T-helper 1 cell treated with Interleukin-12 subunit alpha and Interleukin-12 subunit beta and Interleukin-4 antibody, amounts not matched to agents 30 ng/mL and 1 ng/mL, for 36 hours (primary cell): ENCODE measurements at regions not wholly inside any gene's neighbourhood (a gene's known extent, or its start where the extent isn't known, plus 50 kb on each side); places are given as distances from the start of the nearest gene placed in this dataset.
"Not testable (repeated sequence)": the region's sequence is repeated elsewhere in the genome, so short reads cannot be mapped to it uniquely, and the experiment has no call there.

ENCODE experiments used
- intact Hi-C: fragments of 100-400 bp; cut with micrococcal nuclease; formaldehyde crosslinking; loops from one replicate; pipeline ENCODE4 v1.15.1; 2024

DNA sequence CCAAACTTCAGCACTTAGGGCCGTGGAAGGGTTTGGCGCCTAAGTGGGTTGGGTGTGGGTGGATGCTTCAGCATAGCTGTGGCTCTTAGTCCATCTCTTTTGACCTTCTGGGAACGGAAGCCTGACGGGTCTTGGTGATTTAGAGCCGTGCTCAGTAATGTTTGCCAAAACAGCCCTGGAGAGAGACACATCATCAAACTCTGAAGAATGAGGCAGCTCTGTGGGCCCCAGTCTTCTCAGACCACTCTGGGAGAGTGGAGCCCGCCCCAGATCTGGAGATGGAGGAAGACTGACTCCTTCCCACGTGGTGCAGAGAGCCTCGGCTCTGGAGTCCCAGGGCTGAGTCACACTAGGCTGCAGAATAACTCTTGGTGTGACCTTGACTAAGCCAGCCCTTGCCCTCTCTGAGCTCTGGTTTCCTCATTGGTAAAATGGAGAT, 168.9 kb downstream of the C11orf91 start:
- intact Hi-C loops: no loop called here

DNA sequence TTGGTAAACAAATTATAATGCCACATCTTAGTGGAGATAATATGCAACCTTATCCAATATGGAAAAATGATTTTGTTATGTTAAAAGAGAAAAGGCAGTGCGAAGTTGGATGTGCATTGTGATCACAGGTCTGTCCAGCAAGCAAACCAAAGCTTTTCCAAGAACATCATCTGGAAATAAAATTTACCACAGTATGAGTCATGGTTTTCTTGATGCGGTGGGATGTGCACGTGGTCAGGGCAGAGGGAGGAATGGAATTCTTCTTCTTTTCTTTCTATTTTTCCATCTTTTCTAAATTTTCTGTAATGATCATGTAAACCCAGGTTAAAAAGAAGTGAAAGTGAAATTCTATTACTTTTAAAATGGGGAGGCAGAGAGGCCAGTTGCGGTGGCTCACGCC, 169.8 kb downstream of the C11orf91 start:
- intact Hi-C loops: no loop called here

DNA sequence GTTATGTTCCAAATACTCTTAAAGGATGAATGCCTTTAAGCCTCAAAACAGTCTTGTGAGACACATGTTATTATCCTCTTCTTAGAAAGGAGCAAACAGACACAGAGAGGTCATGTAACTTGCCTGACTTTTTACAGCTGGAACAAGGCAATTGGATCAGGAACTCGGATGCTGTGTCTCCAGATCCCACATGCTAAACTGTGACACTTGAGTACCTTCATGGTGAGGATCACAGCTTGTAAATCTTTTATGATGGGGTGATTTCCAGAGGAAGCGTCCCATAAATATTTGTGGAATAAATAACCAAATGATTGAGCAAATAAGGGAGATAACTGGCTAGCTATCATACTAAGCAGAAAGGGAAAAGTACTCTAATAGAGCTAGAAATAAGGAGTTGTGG, 171.2 kb downstream of the C11orf91 start:
- intact Hi-C loops: no loop called here

DNA sequence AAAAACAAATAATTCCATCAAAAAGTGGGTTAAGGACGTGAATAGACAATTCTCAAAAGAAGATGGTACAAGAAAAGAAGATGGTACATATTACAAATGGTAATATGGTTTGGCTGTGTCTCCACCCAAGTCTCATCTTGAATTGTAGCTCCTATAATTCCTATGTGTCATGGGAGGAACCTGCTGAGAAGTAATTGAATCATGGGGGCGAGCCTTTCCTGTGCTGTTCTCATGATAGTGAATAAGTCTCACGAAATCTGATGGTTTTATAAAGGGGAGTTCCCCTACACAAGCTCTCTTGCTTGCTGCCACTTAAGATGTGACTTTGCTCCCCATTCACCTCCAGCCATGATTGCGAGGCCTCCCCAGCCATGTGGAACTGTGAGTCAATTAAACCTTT, 172.9 kb downstream of the C11orf91 start:
- intact Hi-C loops: not testable (repeated sequence)

DNA sequence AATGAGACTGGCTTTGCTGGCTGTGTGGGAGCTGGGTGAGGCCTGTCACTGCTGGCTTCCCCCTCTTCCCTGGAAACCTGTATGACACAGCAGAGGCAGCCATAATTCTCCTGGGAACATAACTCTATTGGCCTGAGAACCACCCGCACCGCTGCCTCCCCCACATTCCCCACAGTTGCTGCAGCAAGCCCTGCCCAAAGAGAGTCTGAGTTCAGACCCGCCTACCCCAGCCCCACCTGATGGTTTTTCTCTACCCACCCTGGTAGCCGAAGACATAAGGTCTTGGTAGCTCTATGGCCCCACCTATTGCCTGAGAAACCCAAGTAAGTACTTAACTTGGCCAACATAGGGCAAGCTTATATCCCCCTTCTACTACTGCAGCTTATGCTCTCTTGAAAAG, 174.8 kb downstream of the C11orf91 start:
- intact Hi-C loops: no loop called here

DNA sequence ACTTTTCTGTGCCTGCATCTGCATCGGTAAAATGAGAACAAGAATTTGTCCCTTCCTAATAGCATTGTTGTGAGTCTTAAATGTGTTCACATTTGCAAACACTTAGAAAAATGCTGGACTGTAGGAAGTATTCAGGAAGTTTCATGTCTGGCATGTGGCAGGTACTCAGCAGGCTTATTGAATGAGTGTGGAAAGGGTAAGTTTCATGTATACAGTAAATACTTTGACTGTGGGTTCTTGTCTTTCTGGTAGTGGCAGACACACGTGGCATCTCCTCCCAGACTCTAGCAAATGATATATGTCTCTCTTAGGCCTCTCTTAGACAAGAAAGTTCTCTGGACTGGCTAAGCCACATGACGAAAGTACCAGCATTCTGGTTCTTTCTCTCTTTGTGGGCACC, 179.2 kb downstream of the C11orf91 start:
- intact Hi-C loops: no loop called here

DNA sequence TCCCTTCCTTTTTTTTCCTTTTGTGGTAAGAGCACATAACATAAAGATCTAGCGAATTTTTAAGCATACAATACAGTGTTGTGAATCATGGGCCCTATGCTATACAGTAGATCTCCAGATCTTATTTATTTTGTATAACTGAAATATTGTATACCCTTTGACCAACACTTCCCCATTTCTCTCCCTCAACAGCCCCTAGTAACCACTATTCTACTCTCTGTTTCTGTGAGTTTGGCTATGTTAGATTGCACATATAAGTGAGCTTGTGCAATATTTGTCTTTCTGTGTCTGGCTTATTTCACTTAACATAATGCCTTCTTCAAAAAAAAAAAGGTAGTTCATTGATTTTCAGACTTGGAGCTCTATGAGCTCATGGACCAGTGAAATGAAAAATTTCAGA, 180.5 kb downstream of the C11orf91 start:
- intact Hi-C loops: no loop called here

DNA sequence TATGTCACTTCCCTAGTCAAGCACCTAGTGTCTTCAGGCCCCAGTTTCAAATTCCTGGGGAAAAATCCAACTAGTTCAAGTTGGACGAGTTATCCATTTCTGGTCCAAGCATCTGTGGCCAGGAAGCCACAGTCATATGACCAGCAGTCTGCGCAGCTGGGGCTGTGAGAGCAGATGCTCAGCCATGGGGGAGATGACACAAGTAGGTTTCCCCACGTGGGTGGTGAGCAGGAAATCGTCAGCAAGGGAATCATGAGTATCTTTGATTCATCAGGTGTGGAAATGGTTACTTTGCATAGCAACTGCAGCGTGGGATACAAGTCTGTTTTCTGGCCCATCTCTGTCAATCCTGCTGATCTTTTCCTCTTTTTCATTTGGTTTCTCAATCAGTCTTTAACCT, 185.3 kb downstream of the C11orf91 start:
- intact Hi-C loops: no loop called here

DNA sequence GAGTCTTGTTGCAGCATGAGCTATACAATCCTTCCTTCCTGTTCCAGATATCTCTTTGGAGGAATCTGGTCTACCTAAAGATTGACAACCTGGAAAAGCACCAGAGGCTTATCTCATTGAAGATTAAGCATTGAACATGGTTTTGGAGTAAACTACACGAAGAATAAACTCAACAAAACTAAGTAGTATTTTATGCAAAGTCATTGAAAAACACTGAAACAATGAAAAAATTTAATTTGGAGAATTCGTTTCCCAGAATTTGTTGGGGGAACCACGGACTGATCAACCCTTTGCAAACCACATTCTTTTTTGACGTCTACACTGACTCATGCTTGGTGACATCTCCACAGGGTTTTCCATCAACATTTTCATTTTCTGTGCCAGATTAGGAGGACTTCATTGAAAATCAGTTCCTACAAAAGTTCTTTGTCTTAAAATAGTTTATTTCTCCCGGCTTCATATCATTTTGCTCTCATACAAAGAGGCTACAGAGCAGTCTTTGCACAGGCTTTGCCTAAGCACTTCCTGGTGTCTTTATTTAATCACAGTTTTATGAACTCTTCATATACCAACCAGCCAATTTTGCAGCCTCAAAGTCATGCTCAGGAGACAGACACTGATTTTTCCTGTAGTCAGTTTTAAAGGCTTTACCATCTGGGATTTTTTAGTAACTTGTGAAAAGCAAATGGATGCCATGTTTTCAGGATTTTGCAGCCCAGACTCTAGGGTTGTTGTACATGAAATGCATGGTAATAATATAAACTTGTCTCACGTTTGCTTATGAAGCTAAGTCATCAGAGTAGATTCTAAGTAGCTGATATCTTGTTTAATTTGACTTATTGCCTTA, 186.3 kb downstream of the C11orf91 start:
- intact Hi-C loops: no loop called here

DNA sequence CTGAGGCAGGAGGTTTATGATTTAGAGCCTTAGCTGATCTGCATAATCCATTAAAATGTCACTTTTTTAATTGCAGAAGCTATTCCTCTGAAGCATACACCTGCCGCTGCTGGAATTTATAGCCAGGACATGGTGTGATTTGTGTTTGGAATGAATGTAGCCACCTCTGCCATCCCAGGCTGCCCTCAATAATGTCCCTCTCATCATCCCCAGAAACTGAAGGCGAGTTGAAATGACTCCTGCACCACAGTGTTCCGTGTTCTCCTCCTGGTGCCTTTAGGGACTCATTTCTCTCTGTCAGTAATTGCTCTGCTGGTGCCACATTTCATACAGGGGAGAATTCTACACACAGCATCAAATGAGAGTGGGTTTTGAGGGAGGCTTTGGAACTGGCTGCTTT, 191.0 kb downstream of the C11orf91 start:
- intact Hi-C loops: no loop called here

DNA sequence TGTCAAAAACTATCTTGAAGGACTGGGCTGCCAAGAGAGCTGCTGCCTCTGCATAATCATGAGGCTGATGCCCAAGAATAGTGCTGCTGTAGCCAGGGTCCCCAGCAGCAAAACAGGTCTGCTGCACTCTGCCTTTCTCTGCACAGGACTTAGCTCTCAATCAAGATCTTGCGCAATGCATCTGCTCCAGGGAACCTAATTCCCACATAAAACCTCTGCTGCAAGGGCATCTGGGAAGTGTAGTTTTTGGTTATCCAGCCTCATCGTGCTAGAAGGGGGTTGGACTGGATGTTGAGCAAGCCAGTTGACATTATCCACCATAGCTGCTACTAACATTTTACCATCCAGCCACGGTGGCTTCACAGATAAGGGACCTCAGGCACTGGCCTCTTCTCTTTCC, 192.7 kb downstream of the C11orf91 start:
- intact Hi-C loops: no loop called here

DNA sequence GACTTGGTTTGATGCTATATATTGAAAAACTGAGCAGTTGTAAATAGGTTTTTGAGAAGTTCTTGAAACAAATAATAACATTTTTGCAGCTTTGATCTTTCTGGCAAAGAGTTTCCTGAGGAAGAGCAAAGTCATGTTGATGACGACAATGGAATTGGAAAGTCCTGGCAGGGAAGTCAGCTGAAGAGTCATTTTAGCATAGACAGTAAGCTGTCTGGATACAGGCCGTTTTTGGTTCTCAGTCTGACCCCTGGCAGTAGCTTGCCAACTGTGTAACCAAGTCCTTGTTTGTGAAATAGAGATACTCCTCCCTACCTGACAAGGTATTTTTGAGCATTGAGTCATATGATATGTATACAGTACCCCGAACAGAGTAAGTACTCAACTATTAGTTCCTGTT, 193.3 kb downstream of the C11orf91 start:
- intact Hi-C loops: no loop called here

DNA sequence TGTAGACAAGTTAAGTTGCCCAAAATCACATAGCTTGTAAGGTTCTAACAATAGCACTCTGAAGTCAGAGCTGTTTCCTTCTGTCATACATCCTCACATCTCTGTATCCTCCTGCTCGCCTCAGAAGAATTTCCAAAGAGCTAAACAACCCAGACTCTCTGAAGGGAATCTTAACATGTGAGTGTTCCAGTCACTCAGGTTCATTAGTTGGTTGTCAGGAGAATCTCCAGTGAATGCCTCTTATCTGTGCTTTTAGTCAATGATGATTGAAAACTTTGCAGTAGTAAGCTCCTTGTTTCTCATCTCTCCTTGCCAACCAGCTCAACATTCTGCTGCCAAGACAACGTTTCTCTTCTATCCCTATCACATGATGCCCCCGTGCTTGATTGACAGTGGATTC, 195.5 kb downstream of the C11orf91 start:
- intact Hi-C loops: no loop called here

DNA sequence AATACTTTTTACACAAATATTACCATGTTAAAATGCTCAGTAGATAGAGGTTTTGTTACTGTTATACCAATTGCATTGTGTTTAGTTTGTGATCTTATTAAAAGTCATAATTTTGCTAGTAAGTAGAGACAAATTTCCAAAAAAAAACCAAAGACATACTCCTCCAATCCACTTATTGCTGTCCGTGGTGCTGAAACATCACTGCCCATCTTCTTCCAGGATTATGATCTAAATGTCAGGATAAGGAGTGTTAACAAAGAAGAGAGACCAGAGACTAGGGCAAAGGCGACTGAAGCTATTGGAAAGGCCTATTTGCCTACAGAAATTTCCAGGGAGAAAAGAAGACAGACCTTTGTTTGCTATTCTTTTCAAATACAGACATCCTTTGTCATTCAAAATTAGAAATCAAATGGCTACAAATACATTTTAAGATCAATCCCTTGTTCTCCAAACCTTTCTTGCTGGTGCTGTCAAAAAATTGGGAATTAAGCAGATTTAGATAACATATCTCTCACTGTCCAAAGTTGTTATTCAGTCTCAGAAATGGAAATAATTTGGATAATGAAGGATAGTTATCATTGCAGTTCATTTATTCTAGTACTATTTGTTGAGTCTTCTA, 199.7 kb downstream of the C11orf91 start:
- intact Hi-C loops: no loop called here

DNA sequence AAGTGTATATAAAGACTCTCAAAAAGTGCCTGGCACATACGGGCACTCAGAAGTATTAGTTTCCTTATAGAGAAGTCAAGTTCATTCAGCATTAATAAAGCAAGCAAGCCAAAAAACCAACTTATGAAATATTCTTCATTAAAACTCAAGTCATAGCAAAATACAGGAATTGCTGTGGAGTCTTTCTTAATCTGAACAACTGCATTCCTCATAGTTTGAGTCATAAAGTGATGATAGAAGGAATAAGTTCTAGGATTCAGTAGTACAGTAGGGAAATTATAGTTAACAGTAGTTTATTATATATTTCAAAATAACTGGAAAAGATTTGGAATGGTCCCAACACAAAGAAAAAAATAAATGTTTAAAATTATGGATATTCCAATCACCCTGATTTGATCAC, 200.3 kb downstream of the C11orf91 start:
- intact Hi-C loops: no loop called here

DNA sequence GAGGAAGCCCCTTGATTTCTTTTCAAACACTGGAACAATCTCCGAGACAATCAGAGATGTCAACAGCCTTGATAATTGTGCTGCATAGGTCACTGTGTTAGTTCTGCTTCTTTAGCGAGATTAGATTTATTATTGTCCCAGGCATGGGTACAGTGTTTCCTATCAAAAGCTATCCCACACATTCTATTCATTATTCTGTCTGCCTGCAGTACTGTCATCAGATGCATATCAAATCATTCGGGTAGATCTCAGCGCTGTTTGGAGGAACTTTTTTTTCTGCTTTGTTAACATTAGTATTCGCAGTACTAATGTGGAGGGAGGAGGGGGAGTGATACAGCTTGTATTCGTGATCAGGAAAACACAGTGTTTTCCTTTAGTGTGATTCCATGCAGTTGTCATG, 208.0 kb downstream of the C11orf91 start:
- intact Hi-C loops: no loop called here

DNA sequence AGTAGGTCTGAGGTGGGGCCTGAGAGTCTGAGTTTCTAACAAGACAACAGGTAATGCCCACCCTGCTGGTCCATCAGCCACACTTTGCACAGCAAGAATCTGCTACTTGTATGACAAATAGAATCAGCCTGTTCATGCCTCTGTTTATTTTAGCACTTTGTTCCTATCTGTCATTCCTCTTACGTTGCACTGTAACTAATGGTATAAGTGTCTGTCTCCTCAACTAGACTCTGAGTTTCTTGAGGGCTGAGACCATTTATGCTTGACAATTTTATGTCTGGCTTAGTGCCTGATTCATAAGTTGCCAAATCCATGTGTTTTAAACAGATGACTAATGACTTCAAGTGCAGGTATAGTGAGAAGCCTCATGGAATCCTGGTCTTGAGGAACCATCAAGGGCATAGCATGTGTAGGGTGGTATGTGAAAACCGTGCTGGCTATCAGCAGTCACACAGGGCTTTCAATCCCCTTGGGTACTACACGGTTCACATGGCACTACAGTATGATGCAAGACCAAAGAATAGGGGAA, 209.7 kb downstream of the C11orf91 start:
- intact Hi-C loops: no loop called here

DNA sequence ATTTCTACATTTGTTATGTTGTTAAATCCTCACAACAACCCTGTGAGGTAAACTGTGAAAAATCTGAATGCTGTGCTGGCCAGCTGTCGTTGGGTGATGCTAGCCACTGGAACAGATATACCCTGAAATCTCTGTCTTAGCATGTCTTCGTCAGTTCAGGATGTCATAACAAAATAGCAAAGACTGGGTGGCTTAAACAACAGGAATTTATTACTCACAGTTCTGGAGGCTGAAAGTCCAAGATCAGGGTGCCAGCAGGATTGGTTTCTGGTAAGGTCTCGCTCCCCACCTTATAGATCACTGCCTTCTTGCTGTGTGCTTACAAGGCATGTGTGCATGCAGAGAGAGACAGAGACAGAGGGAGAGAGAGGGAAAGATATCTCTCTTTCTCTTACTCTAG, 211.7 kb downstream of the C11orf91 start:
- intact Hi-C loops: no loop called here

DNA sequence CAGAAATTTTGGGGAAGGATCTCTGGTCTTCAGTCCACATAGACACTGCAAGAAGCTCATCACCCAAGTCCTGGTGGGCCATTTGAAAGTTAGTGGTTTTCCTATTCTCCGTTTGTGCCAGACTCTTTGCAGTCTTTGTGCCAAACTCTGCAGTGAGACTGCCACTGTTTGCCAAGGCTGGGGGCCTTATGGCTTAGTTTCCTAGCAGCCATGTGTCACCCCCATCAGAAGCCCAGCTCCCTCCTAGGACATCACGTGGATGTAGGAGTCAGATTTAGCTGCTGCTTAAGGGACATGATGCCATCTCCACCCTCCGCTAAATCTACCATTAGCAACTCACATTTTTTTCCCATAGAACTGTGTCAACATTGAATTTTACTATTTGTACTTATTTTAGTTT, 220.0 kb downstream of the C11orf91 start:
- intact Hi-C loops: no loop called here

DNA sequence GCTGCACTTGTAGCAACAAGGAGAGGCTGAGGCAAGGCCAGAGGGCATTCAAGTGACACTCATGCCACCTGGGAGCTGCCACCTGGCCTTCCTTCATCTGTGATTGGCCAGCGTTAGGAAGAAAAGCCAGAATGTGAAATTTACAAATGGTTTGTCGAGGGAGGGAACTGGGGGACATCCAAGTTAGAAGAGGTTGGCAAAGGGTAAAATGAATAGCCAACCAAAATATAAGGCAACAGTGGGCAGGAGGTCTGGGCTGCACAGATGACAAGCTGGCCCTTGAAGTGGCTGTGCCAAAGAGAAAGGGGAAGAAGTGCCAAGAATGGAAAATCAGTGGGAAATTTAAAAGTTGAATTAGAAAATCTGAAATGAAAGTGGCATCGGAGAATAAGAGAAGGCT, 221.4 kb downstream of the C11orf91 start:
- intact Hi-C loops: no loop called here

DNA sequence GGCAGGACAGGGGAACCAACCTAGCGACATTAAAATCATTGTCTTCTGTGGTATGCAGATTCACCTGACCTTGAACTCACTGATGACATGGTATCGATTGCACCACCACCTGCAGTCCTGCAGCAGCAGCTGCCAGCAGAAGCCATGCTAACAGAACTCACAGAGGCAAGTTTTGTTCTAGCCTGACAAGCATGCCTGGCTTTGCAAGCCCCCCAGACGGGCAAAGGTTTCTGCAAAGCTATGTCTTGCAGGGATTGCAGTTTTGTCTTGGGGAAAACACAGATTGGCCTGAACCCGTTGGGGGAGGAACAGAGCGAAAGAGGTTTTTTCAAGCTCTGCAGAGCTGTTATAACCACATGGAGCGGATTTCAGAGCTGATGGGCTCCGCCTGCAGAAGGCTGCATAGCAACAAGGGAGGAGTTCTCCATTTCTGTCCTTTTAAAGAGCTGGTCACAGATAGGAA, 221.0 kb downstream of the HIPK3 start:
- intact Hi-C loops: no loop called here

DNA sequence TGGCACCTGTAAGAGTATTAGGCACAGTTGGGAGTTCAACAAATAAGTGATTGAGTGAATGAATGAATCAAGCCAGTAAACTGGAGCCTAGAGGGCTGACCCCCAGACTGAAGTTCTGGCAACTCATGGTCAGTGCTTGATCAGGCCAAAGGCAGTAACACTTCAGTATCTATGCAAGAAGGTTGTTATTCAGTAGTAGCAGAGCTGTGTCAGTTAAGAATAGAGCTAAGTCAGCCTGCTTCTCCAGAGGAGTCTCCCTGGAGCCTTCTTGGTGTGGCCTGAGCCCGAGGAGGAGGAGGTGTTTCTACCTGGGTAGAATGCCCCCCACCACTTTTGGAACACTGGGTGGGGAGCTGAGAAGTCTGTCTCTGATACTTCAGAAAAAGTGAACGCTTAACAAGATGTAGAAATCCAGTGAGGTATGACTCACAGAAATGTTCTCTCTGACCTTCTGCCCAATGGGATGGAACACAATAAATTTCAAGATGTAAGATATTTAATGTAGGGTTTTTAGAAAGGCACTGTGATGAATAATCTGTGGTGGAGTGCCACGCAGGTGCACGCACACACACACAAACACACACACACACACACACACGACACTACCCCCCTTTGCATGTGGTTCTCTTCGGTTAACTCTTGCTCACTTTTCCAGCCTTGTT, 219.9 kb downstream of the HIPK3 start:
- intact Hi-C loops: no loop called here
